Activated CD8-positive, alpha-beta T cell treated with anti-CD3 and anti-CD28 coated beads for 36 hours (primary cell): ENCODE measurements at regions not wholly inside any gene's neighbourhood (a gene's known extent, or its start where the extent isn't known, plus 50 kb on each side); places are given as distances from the start of the nearest gene placed in this dataset.

ENCODE experiments used
- ATAC-seq: fragments of 200-7000 bp; cut with Tn5 transposase; one replicate; pipeline ENCODE4 v1.10.0; 2021; ENCODE audit warnings: mild to moderate bottlenecking, moderate library complexity
- CTCF ChIA-PET: fragments of 350-600 bp; sonication (Branson Sonifier 250); formaldehyde crosslinking; loops from one replicate; lab custom pipeline; 2021; ENCODE audit warnings: antibody characterized with exemption; lab: Charles Lee
- POLR2A ChIA-PET: fragments of 350-600 bp; sonication (Branson Sonifier 250); formaldehyde crosslinking; loops from one replicate; lab custom pipeline; 2021; ENCODE audit warnings: antibody characterized with exemption; lab: Charles Lee
- DNase-seq: peaks from one replicate; pipeline ENCODE4 v3.0.0-alpha.2; 2020
- H3K27ac Mint-ChIP-seq: one replicate; pipeline ENCODE4 v1.8.0; 2021; ENCODE audit warnings: mild to moderate bottlenecking, mixed read lengths
- H3K27me3 Mint-ChIP-seq: one replicate; pipeline ENCODE4 v1.8.0; 2021; ENCODE audit warnings: mixed read lengths
- H3K36me3 Mint-ChIP-seq: one replicate; pipeline ENCODE4 v1.8.0; 2021; ENCODE audit warnings: low read depth, mixed read lengths
- H3K4me1 Mint-ChIP-seq: one replicate; pipeline ENCODE4 v1.8.0; 2021; ENCODE audit warnings: low read depth, mixed read lengths
- H3K4me3 Mint-ChIP-seq: one replicate; pipeline ENCODE4 v1.8.0; 2021; ENCODE audit warnings: mild to moderate bottlenecking, moderate library complexity, mixed read lengths
- H3K9me3 Mint-ChIP-seq: one replicate; pipeline ENCODE4 v1.8.0; 2021; ENCODE audit warnings: mixed read lengths
- CTCF ChIP-seq: fragments of 200-600 bp; IDR thresholded peaks from one replicate; pipeline ENCODE4 v1.8.0; 2022; ENCODE audit warnings: antibody characterized with exemption, mild to moderate bottlenecking
- intact Hi-C: fragments of 100-400 bp; cut with micrococcal nuclease; formaldehyde crosslinking; loops from one replicate; pipeline ENCODE4 v1.10.0; 2022

GRCh38 chr2:221318376-221319130 is 253.6 kb downstream of the EPHA4 start:
- Mint-ChIP-seq H3K4me3 (no peak overlapping the region), H3K27ac (no peak overlapping the region), H3K9me3 (no peaks in the 10 kb centered on the region), H3K36me3 (no peaks in the 10 kb centered on the region), H3K4me1 (no peaks in the 10 kb centered on the region), H3K27me3 (peaks cover 3% of the 10 kb centered on the region)
- POLR2A ChIA-PET, result no interaction called here
- ATAC-seq (no peak), DNase-seq (no peak)
- TF ChIP-seq CTCF, result no peak
- CTCF ChIA-PET, result no interaction called here
- intact Hi-C loops, result no loop called here

- CTCF ChIA-PET, result no interaction called here
- POLR2A ChIA-PET, result no interaction called here
- H3K27me3 Mint-ChIP-seq, result peaks cover 5% of the 10 kb centered on the region
- ATAC-seq (no peak), DNase-seq (no peak)
- intact Hi-C loops, result no loop called here
- H3K4me1 Mint-ChIP-seq, result no peaks in the 10 kb centered on the region
- no peak overlapping the region for H3K4me3 Mint-ChIP-seq
- H3K36me3 Mint-ChIP-seq, result no peaks in the 10 kb centered on the region
- TF ChIP-seq CTCF, result no peak
- no peak overlapping the region for H3K27ac Mint-ChIP-seq
- H3K9me3 Mint-ChIP-seq, result no peaks in the 10 kb centered on the region
Observed at GRCh38 chr2:221322741-221323140, 249.4 kb downstream of the EPHA4 start.

- POLR2A ChIA-PET, result no interaction called here
- Mint-ChIP-seq H3K9me3 (no peaks in the 10 kb centered on the region), H3K4me1 (no peaks in the 10 kb centered on the region), H3K27me3 (peaks cover 5% of the 10 kb centered on the region), H3K36me3 (no peaks in the 10 kb centered on the region), H3K27ac (no peak overlapping the region), H3K4me3 (no peak overlapping the region)
- intact Hi-C loops, result no loop called here
- ATAC-seq (no peak), DNase-seq (no peak)
- TF ChIP-seq CTCF, result no peak
- CTCF ChIA-PET, result no interaction called here
Observed at GRCh38 chr2:221323513-221323912, 248.6 kb downstream of the EPHA4 start.

GRCh38 chr2:221330436-221330835 is 241.7 kb downstream of the EPHA4 start:
- ATAC-seq (no peak), DNase-seq (no peak)
- H3K27ac Mint-ChIP-seq, result no peak overlapping the region
- H3K9me3 Mint-ChIP-seq, result peaks cover 2% of the 10 kb centered on the region
- intact Hi-C loops, result no loop called here
- no peak for TF ChIP-seq CTCF
- no peaks in the 10 kb centered on the region for H3K4me1 Mint-ChIP-seq
- ChIA-PET POLR2A (no interaction called here), CTCF (no interaction called here)
- H3K4me3 Mint-ChIP-seq, result no peak overlapping the region
- H3K36me3 Mint-ChIP-seq, result no peaks in the 10 kb centered on the region
- peaks cover 7% of the 10 kb centered on the region for H3K27me3 Mint-ChIP-seq

- Mint-ChIP-seq H3K4me1 (no peaks in the 10 kb centered on the region), H3K27ac (no peak overlapping the region), H3K4me3 (no peak overlapping the region), H3K9me3 (peaks cover 2% of the 10 kb centered on the region), H3K27me3 (peaks cover 3% of the 10 kb centered on the region), H3K36me3 (no peaks in the 10 kb centered on the region)
- DNase-seq (no peak), ATAC-seq (no peak)
- no peak for TF ChIP-seq CTCF
- intact Hi-C loops, result no loop called here
- ChIA-PET POLR2A (no interaction called here), CTCF (no interaction called here)
Observed at GRCh38 chr2:221334481-221335218, 237.5 kb downstream of the EPHA4 start.
